H9 (cell line): ENCODE measurements at regions not wholly inside any gene's neighbourhood (a gene's known extent, or its start where the extent isn't known, plus 50 kb on each side); places are given as distances from the start of the nearest gene placed in this dataset.

Source experiments
- DNase-seq: peaks from one replicate; pipeline ENCODE4 v3.0.0-alpha.2; 2017
- H2AFZ ChIP-seq: one replicate; pipeline ENCODE4 v1.6.1; 2013; ENCODE audit warnings: mild to moderate bottlenecking, low read length, control low read depth, moderate library complexity
- H2AK5ac ChIP-seq: 2 replicates; pipeline ENCODE4 v1.6.1; 2013; ENCODE audit warnings: low read length, control low read depth, mixed read lengths; ENCODE audit not compliant: insufficient read length
- H2BK120ac ChIP-seq: one replicate; pipeline ENCODE4 v1.6.1; 2013; ENCODE audit warnings: low read depth, mild to moderate bottlenecking, low read length, control low read depth, inconsistent platforms; ENCODE audit not compliant: poor library complexity, severe bottlenecking
- H2BK12ac ChIP-seq: 2 replicates; pipeline ENCODE4 v1.6.1; 2013; ENCODE audit warnings: low read length, control low read depth, mixed read lengths, low read depth; ENCODE audit not compliant: insufficient read length
- H2BK15ac ChIP-seq: 2 replicates; pipeline ENCODE4 v1.6.1; 2013; ENCODE audit warnings: low read depth, low read length, control low read depth
- H2BK20ac ChIP-seq: one replicate; pipeline ENCODE4 v1.6.1; 2013; ENCODE audit warnings: low read depth, mild to moderate bottlenecking, low read length, control low read depth, inconsistent platforms; ENCODE audit not compliant: poor library complexity, severe bottlenecking
- H2BK5ac ChIP-seq: 2 replicates; pipeline ENCODE4 v1.6.1; 2013; ENCODE audit warnings: low read length, control low read depth, mixed read lengths; ENCODE audit not compliant: insufficient read length
- H3K14ac ChIP-seq: 2 replicates; pipeline ENCODE4 v1.6.1; 2013; ENCODE audit warnings: low read length, control low read depth; ENCODE audit not compliant: insufficient read depth
- H3K18ac ChIP-seq: 2 replicates; pipeline ENCODE4 v1.6.1; 2013; ENCODE audit warnings: low read depth, mild to moderate bottlenecking, mixed read lengths, low read length, control low read depth; ENCODE audit not compliant: insufficient read length
- H3K23ac ChIP-seq: 2 replicates; pipeline ENCODE4 v1.6.1; 2013; ENCODE audit warnings: low read length, control low read depth, mixed read lengths, low read depth; ENCODE audit not compliant: insufficient read length
- H3K23me2 ChIP-seq: 2 replicates; pipeline ENCODE4 v1.6.1; 2013; ENCODE audit warnings: low read depth, mild to moderate bottlenecking, mixed read lengths, low read length, control low read depth; ENCODE audit not compliant: insufficient read length, poor library complexity, severe bottlenecking
- H3K27ac ChIP-seq: 2 replicates; pipeline ENCODE4 v1.5.1; 2013; ENCODE audit warnings: low read length, control low read depth, mixed read lengths, low read depth; ENCODE audit not compliant: insufficient read length
- H3K27me3 ChIP-seq: 2 replicates; pipeline ENCODE4 v1.6.1; 2013; ENCODE audit warnings: low read length, control low read depth, inconsistent platforms; ENCODE audit not compliant: insufficient read depth
- H3K4ac ChIP-seq: 2 replicates; pipeline ENCODE4 v1.6.1; 2013; ENCODE audit warnings: low read depth, mild to moderate bottlenecking, control low read depth, inconsistent platforms, low read length, moderate library complexity
- H3K4me1 ChIP-seq: 2 replicates; pipeline ENCODE4 v1.6.1; 2013; ENCODE audit warnings: low read length, control low read depth, inconsistent platforms; ENCODE audit not compliant: insufficient read depth
- H3K4me2 ChIP-seq: 2 replicates; pipeline ENCODE4 v1.6.1; 2013; ENCODE audit warnings: low read length, control low read depth, mixed read lengths; ENCODE audit not compliant: insufficient read length, insufficient read depth
- H3K56ac ChIP-seq: 2 replicates; pipeline ENCODE4 v1.6.1; 2013; ENCODE audit warnings: low read depth, mild to moderate bottlenecking, mixed read lengths, low read length, control low read depth; ENCODE audit not compliant: insufficient read length
- H3K79me1 ChIP-seq: 2 replicates; pipeline ENCODE4 v1.6.1; 2013; ENCODE audit warnings: low read depth, mild to moderate bottlenecking, moderate library complexity, low read length, control low read depth, inconsistent platforms; ENCODE audit not compliant: insufficient read depth, poor library complexity, severe bottlenecking
- H3K79me2 ChIP-seq: 2 replicates; pipeline ENCODE4 v1.6.1; 2013; ENCODE audit warnings: low read length, control low read depth, inconsistent platforms; ENCODE audit not compliant: insufficient read depth
- H3K9ac ChIP-seq: 2 replicates; pipeline ENCODE4 v1.6.1; 2013; ENCODE audit warnings: low read length, control low read depth, mixed read lengths; ENCODE audit not compliant: insufficient read length; ENCODE audit errors: extremely low read depth
- H3K9me3 ChIP-seq: one replicate; pipeline ENCODE4 v1.6.1; 2013; ENCODE audit warnings: low read depth, low read length, inconsistent platforms; ENCODE audit not compliant: control insufficient read depth
- H3T11ph ChIP-seq: one replicate; pipeline ENCODE4 v1.6.1; 2013; ENCODE audit warnings: mild to moderate bottlenecking, low read length, control low read depth, inconsistent platforms
- H4K20me1 ChIP-seq: one replicate; pipeline ENCODE4 v1.6.1; 2013; ENCODE audit not compliant: control insufficient read depth, insufficient read length, insufficient read depth
- H4K5ac ChIP-seq: 2 replicates; pipeline ENCODE4 v1.6.1; 2013; ENCODE audit warnings: low read depth, mild to moderate bottlenecking, mixed read lengths, low read length, control low read depth; ENCODE audit not compliant: insufficient read length
- H4K8ac ChIP-seq: replicated peaks from 2 replicates; pipeline ENCODE4 v1.6.1; 2013; ENCODE audit warnings: low read length, control low read depth, mixed read lengths, low read depth; ENCODE audit not compliant: insufficient read length
- H4K91ac ChIP-seq: 2 replicates; pipeline ENCODE4 v1.6.1; 2013; ENCODE audit warnings: low read depth, mild to moderate bottlenecking, moderate library complexity, mixed read lengths, low read length, control low read depth; ENCODE audit not compliant: insufficient read length
- H3K27ac Mint-ChIP-seq, 3 experiments: 2 replicates in 2 of 3; 3 replicates in 1 of 3; pipeline ENCODE4 v1.8.0; 2020 to 2021; ENCODE audit warnings: mixed read lengths in 3 of 3, mild to moderate bottlenecking in 1 of 3, moderate library complexity in 1 of 3
- H3K27me3 Mint-ChIP-seq: 2 replicates; pipeline ENCODE4 v1.8.0; 2021; ENCODE audit warnings: low read depth, mild to moderate bottlenecking, moderate library complexity, mixed read lengths
- H3K36me3 Mint-ChIP-seq, 3 experiments: 2 replicates in 2 of 3; 3 replicates in 1 of 3; pipeline ENCODE4 v1.8.0; 2020 to 2021; ENCODE audit warnings: low read depth in 3 of 3, mixed read lengths in 3 of 3; ENCODE audit not compliant: insufficient read depth in 1 of 3
- H3K4me1 Mint-ChIP-seq, 2 experiments: 2 replicates each; pipeline ENCODE4 v1.8.0; 2020; ENCODE audit warnings: mixed read lengths in 2 of 2
- H3K4me3 Mint-ChIP-seq, 2 experiments: 2 replicates in 1 of 2; 3 replicates in 1 of 2; pipeline ENCODE4 v1.8.0; 2020 to 2021; ENCODE audit warnings: mild to moderate bottlenecking in 2 of 2, mixed read lengths in 2 of 2, moderate library complexity in 1 of 2
- H3K9me3 Mint-ChIP-seq, 2 experiments: 2 replicates in 1 of 2; 3 replicates in 1 of 2; pipeline ENCODE4 v1.8.0; 2020; ENCODE audit warnings: mild to moderate bottlenecking in 2 of 2, mixed read lengths in 2 of 2, moderate library complexity in 1 of 2
- CTCF ChIP-seq: fragments of 200-600 bp; sonication (generic); conservative IDR thresholded peaks from 3 replicates; pipeline ENCODE4 v1.8.0; 2021; ENCODE audit warnings: antibody characterized with exemption, mild to moderate bottlenecking
- WGBS: extraction: QIAGEN DNeasy Blood & Tissue Kit; methylation state at CpG from one replicate; pipeline ENCODE4 v1.1.7; 2013; ENCODE audit warnings: missing lambda C conversion rate, low lambda C conversion rate, mixed read lengths; ENCODE audit not compliant: insufficient read length; ENCODE audit errors: extremely low coverage; 5-methylcytosine and 5-hydroxymethylcytosine counted together

GRCh38 chr3:153242896-153243295 lies 80.9 kb downstream of the RAP2B start:
- H3K4me2 ChIP-seq: no peak overlapping the region
- H3K4me1 ChIP-seq: no peaks in the 10 kb centered on the region
- no peak overlapping the region for H3K18ac ChIP-seq
- H3K23me2 ChIP-seq: no peaks in the 10 kb centered on the region
- no peak overlapping the region for H2BK5ac ChIP-seq
- H2AFZ ChIP-seq: no peak overlapping the region
- no peak overlapping the region for H3K23ac ChIP-seq
- H3K56ac ChIP-seq: no peak overlapping the region
- no peaks in the 10 kb centered on the region for H3K79me1 ChIP-seq
- no peak overlapping the region for H3K4ac ChIP-seq
- no peak for DNase-seq
- no peak overlapping the region for H3K27ac ChIP-seq
- no peaks in the 10 kb centered on the region for H4K20me1 ChIP-seq
- no peak overlapping the region for H4K5ac ChIP-seq
- no peak overlapping the region for H2BK12ac ChIP-seq
- H3K4me1 Mint-ChIP-seq: no peaks in the 10 kb centered on the region
- no peak overlapping the region for H3K9ac ChIP-seq
- H3K27me3 ChIP-seq: no peaks in the 10 kb centered on the region
- H2BK120ac ChIP-seq: no peak overlapping the region
- no peaks in the 10 kb centered on the region for H3K79me2 ChIP-seq
- TF ChIP-seq CTCF: no peak
- no peak overlapping the region for H3K27ac Mint-ChIP-seq
- H4K8ac ChIP-seq: no peak overlapping the region
- H3K9me3 ChIP-seq: no peaks in the 10 kb centered on the region
- H3K36me3 Mint-ChIP-seq: peaks cover 0 to 13% (median 2%) of the 10 kb centered on the region in 3 experiments; a peak in 3 of 7 replicates
- H3K9me3 Mint-ChIP-seq: peaks cover 4 to 6% of the 10 kb centered on the region in 2 experiments; a peak in 2 of 5 replicates
- no peak overlapping the region for H3T11ph ChIP-seq
- H2AK5ac ChIP-seq: no peak overlapping the region
- H3K4me3 Mint-ChIP-seq: no peak overlapping the region
- H2BK20ac ChIP-seq: no peak overlapping the region
- no peak overlapping the region for H3K14ac ChIP-seq
- no peak overlapping the region for H2BK15ac ChIP-seq
- H4K91ac ChIP-seq: no peak overlapping the region
- WGBS: no CpG with 5 or more reads among the region's 2 CpGs
- H3K27me3 Mint-ChIP-seq: no peaks in the 10 kb centered on the region
